GM19372 (cell line): ENCODE measurements at regions not wholly inside any gene's neighbourhood (a gene's known extent, or its start where the extent isn't known, plus 50 kb on each side); places are given as distances from the start of the nearest gene placed in this dataset.

Experiments
- ATAC-seq: cut with Tn5 transposase; IDR thresholded peaks from one replicate; pipeline ENCODE4 v1.9.1; 2021; ENCODE audit warnings: mild to moderate bottlenecking, low read depth, moderate library complexity; ENCODE audit not compliant: unreplicated experiment

DNA sequence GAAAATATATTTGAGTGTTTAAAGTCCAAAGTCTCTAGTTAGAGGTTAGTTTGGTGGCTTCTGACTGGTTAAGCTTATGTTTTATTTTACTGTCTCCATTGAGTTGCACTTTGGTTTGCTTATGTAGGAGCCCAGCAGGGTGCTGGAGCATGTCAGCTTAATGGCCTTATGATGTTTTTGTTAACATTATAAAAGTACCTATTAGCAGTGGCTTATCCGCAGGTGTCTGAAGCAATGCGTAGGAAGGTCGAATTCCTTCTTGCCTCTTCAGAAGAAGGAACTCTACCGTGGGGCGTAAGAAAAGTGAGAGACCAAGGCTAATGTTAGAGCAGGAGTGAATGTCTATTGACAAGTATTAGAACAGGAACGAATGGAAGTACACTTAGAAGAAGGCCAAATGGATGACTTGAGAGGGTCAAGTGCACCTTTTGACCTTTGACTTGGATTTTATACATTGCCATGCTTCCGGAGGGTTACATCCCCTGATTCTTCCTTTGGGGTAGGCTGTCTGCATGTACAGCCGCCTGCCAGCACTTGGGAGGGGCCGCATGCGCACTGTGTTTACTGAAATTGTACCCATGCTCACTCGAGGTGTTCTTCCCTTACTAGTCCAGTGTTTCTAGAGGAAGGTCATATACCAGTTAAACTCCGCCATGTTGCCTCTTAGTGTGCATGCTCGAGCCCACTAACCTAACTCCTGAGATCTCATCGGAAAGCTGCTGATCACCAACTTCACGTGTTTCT is 793.9 kb upstream of the PCDH9 start:
- no peak for ATAC-seq

DNA sequence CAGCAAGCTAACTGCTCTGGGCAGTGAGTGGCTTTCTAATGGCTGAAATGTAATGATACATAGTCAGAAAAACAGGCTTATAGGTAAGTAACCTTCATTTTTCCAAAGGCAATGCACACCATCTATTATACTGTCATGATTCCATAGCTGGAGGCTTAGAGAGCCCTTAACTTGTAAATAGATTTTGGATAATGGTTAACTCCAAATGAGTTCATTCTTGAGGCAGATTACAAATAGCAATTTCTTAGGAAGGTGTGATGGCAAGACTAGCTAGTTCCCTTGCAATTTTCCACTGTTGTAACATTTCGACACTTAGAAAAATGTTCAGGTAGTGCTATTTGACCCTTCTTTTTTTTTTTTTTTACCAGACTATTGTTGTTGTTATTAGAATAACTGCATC is 789.8 kb upstream of the PCDH9 start:
- ATAC-seq: no peak

DNA sequence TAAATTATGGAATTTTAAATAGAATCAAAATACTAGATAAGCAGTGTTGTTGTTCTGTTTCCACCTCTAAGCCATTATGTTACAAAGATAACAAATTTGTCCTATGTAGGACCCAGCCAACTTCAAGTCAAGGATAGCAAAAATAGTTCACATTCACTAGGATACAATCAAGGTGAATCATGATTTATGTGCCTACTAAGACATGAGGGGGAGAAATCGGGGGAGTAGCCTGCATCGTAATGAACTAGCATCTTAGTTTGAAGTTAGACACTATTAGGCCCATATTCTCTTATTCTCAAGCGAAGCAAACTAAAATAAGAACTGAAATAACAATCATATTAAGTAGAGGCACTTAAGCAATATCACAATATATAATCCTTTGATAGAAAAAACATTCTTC is 779.4 kb upstream of the PCDH9 start:
- no peak for ATAC-seq

DNA sequence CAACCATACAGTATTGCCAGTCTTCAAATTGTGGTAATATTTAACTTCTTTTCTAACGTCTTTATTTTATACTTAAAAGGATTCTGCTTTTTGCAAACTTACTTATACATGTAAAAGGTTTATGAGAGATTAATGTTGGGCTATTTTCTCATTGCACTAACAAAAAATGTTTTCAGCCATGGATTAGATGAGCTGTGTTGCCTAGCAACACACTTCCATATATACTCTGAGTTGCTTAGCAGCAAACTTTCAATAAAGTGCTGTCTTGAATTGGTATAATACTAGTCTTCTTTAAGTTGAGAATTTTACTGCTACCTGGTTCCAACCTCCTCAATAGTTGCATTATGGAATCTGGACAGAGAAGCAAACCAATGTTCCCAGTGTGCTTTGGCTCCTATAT is 777.4 kb upstream of the PCDH9 start:
- no peak for ATAC-seq

DNA sequence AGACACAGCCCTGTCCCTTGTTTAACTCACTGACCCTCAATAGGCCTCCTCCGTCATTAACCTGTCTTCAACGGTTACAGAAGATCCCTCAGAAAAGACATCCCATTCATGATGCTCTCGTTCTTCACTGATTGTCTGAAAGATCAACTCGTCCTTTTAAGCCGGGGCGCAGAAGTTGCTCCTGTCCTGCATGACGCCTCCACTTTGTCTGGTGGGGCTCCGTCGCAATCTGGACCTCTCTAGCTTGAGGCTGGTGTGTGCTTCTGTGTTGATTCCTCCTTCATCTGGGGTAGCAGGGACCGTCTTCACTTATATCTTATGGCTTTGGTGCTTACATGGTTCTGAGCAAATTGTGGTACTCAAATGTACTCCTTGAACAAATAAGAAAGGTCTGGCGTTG is 766.0 kb upstream of the PCDH9 start:
- ATAC-seq: no peak

DNA sequence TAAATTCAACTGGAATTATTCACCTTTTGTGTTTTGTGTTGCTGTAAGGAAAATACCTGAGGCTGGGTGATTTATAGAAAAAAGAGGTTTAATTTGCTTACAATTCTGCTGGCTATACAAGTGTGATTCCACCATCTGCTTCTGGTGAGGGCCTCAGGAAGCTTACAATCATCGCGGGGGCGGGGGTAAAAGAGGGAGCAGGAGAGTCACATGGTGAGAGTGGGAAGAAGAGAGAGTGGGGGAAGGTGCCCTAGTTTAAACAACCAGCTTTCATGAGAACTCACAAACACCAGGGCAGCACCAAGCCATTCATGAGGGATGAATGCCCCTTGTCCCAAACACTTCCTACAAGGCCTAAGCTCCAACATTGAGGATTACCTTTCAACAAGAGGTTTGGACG is 760.7 kb upstream of the PCDH9 start:
- ATAC-seq: no peak

DNA sequence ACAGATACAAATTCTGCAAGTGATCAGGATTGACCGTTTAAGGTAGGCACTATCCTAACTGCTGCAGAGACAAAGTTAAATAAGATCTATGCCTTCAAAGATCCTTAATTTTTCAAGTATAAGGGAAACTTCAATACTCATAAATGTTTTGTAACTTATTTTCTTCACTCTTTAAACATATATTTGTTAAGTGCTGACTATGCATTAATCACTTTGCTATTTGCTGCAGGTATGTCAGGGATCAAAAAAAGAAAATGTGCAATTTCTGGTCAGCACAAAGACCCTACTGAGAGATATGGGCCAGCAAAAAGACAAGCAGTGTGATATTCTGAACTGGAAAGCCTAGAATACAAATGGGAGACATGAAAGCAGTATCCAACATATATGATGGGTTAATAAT is 756.1 kb upstream of the PCDH9 start:
- ATAC-seq: no peak

DNA sequence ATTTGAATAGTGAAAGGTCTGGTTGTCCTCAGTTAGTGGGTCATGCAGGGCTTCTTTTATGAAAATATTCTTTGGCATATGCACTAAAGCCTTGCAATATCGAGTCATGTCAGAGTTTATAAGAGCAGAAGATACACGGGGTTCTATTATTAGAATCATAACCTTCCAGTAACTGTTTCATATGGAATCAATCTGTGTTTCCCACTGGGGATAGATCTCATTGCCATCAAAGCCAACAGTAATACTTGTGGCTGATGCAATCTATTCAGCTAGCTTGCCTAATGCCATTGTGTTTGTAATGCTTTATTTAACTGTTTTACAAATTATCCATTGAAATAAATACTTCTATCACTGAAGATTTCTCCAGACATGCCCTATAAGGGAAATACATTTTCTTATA is 746.9 kb upstream of the PCDH9 start:
- ATAC-seq: no peak

DNA sequence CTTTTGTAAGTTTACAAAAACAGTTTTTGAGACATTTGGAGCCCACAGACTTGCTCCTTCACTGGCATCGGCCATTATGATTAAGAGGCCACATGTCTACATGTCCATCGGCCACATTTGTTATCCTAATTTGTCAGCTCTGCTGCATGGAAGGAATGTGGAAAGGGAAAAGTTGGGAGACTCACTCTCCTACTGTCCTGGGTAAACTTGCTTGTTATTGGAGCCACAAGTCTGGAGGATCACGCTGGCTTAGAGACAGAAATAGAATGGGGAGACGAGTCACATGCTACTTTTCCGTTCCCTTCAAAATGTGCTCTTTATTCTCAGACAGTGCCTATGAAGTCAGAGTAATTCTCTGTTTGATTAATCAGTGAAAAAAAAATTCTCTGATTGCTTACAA is 741.2 kb upstream of the PCDH9 start:
- no peak for ATAC-seq

DNA sequence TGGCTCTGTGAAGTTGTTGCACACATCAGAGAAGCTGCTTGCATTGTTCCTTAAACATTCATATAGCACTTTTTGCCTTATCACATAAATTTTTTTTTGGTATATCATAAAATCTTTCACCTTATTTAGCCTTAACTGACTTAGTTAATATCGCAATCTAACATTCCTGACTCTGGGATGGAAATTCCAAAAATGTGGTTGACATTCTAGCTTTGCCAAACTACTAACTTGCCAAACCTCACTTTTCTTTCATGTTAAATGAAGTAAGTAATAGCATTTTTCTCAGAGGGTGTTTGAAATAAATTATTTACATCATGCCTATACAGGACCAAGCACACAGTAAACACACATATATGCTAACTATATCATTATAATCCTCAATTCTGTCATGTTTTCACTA is 736.9 kb upstream of the PCDH9 start:
- ATAC-seq: no peak

DNA sequence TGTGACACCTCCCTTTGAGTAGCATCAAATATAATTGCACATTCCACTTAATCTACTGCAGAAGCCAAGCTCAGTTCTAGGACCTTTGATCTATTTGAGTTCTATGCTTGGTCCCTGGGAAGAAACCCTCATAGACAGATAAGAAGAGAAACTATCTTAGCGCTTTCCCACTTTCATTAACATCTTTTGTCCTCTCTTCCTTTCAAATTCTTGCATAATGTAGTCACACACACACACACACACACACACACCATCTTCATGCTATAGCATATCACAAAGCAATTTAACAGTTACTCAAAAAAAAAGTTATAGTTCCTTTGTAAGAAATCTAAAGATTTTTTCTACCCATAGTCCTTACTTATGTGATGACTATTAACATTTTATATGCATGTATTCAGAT is 735.9 kb upstream of the PCDH9 start:
- ATAC-seq: no peak

DNA sequence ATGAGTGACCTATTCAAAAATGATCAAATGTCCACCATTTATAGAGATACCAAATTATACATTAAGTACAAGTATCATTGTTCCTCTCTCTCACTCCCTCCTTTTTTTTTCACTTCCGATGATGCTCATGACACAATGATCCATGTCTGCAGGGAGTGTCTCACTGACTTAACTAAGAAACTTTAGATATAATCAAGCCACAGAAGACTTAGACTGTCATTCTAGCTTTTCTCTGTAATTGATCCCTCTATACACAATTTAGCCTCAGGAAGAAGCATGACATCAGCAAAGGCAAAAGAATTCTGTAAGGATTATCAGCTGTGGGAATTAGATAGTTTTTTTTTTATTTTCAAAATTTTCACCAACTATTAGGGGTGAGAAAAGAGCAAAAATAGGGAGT is 734.9 kb upstream of the PCDH9 start:
- no peak for ATAC-seq

DNA sequence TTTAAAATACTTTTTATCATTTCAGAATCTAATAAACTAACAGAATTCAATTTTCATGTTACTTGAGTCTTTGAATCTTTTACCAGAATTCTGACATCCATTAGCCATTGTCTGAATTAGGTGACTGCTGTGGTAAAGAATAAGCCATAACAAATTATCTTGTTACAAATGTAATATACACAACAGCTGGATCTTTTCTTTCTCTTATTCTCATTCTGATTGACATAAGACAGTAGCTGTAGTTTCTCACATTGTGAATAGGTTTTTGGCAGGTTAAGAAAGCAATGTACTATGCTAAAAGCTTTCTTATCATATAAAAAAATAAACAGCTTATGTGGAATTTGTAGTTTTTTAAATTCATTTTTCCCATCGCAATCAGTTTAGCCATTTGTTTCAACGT is 734.0 kb upstream of the PCDH9 start:
- ATAC-seq: no peak

DNA sequence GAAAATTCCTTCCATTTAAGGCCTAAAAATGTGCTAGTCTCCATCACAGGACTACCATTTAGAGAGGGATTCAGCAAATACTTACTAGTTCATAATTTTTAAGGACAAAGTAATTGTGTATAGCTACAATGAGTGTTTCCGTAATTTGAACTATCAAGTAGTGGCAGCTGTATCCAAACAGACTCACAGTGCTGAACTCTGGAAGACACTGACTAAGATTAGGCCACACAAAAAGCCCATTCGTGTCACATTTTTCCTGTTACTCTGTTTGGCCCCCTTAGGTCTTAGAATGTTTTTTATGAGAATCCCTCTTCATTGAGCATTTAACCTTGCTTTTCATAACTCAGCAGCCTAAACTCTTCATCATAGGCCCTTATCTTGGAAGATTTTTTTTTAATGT is 731.2 kb upstream of the PCDH9 start:
- no peak for ATAC-seq

DNA sequence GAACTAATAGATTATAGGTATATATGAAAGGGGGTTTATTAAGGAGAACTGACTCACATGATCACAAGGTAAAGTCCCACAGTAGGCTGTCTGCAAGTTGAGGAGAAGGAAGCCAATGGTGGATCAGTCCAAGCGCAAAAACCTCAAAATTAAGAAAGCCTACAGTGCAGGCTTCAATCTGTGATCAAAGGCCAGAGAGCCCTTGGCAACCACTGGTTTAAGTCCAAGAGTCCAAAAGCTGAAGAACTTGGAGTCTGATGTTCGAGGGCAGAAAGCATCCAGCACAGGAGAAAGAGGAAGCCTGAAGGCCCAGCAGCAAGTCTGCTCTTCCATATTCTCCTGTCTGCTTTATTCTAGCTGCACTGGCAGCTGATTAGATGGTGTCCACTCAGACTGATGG is 721.3 kb upstream of the PCDH9 start:
- no peak for ATAC-seq

DNA sequence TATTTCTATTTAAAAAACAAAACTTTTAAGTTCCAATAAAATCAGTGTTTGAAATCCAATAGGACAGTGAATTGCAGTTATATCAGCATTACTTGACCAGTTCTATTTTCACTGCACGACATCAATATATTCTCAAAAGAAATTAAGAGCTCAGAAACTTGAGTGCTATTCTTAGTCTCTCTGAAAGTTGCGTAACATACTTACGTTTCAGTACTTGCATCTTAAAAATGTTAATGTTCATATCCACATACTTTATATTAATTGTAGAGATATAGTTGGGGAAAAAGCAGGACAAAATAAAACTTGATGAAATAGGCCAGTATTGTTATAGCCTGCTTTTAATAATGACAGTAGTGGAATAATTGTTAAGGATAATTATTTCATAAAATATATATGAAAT is 720.5 kb upstream of the PCDH9 start:
- ATAC-seq: no peak

DNA sequence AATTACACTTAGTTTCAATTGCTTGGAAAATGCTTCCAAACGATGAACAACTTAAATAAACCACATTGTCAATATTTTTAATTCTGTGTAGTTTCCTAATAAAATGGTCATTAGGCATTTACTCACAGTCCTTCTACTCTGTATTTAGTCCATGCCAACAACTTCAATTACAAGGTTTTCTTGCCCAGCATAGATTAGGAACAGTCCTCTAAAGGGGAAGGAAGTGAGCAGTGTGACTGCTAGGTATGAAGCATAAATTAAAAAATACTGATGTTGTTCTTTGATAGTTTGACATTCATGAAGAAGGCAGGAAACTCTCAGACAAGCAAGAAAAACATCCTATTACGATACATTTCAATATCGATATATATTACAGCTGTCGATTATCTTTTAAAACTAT is 716.0 kb upstream of the PCDH9 start:
- ATAC-seq: no peak

DNA sequence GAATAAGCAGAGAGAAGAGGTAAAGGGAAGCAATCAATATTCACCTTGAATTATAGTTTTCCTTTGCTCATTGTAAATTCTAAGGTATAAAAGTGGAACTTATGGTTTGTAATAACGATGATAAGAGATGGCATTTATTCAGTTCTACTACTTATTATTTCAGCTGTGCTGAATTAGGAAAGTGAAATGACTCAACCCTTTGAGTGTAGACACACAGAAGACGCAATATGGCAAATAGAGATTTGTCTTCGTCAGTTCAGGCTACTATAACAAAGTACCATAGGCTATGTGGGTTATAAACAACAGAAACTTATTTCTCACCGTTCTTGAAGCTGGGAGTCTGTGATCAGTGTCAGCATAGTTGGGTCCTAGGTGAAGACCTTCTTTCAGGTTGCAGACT is 713.0 kb upstream of the PCDH9 start:
- ATAC-seq: no peak

DNA sequence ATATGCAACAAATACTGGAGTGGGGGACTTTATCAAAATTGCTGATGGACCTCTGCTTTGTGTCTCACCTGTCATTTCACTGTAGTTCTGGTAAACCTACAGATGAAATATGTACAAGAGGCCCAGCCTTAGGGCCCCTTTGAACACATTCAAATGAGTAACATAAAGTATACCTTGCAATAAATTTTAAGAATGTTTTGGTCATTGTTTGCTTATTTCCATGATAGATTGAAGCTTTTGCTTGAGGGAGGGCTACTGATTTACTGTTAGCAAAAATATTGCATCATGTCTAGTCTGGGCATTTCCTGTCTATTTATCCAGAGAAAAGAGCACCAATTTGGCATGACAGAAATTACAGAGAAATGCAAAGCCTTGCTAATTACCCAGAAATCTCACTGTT is 705.5 kb upstream of the PCDH9 start:
- no peak for ATAC-seq

DNA sequence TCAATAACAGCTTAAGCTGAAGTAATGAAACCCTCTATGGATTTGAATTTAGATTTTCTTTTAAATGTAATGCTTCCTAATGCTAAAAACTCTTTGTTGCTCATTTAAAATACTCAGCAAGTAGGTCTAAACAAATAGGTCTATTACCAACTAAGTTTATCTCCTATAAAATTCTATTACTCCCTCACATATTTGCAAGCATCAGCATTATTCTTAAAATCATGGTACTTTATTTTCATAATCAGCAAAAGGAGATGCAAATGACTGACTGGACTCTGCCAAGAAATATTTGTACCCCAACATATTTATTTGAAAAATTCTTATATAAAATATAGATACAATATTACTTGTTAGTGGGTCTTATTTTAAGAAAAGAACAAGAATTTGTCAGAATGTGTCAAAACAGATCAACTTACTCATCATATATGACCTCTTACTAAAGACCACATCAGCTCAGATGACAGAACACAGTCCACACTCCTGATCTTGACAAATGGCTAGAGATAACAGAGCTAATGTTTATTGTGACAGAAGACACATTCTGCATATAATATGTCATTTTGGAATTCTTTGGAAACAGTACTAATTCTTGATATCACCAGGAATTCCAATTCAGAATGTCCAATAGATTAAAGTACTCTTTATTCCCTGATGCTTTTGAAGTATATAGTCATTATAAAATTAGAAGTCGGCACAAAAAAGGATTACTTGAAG is 704.6 kb upstream of the PCDH9 start:
- ATAC-seq: no peak

DNA sequence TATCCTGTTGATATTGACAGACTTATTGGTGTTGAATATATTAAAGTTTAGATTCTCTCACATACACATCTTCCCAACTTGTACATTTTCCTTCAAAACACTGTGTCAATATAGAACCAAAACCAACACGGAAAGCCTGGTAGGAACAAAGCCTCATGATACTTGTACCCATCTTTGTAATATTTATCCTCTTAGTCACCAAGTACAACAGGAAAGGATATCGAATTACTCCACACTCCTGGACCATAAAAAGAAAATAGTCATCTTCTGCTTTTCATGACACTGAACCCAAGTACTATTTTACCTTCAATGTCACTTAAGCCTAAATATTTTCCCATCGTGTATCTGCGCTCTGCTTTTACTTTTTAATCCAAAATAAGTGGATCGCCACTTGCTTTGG is 702.9 kb upstream of the PCDH9 start:
- no peak for ATAC-seq

DNA sequence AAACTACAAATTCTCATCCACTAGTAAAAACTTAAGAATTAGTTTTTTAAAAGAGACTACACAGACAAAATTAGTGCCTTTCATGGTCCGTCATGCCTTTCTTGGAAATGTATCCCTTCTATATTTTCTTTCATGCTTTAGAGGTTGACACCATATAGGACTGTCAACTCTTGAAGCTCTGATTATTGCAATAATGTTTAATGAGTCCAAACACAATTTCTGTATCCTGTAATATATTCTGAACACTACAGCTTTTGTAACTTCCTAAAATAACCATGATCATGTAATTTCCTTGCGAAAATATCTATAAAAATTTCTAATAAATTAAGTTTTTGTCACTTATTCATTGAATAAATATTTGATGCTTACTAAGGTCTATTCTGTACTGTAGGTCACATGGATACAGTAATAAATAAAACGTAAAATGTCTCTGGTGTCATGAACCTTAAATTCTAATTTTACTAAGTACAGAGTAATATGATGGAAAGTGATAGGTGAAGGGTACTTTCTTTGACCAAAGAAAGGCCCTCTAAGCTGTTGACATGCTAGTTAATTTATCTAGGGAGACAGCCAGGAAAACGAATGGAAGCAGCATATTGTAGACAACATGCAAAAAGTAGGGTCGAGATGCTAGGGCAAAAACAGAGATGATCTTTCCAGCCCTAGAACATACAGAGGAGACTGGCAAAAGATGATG is 687.3 kb upstream of the PCDH9 start:
- no peak for ATAC-seq
